HepG2 (cell line): ENCODE measurements at regions not wholly inside any gene's neighbourhood (a gene's known extent, or its start where the extent isn't known, plus 50 kb on each side); places are given as distances from the start of the nearest gene placed in this dataset.

ENCODE experiments used
- ARHGAP35 ChIP-seq: sonication (generic); formaldehyde crosslinking; IDR thresholded peaks from 2 replicates; pipeline ENCODE4 v1.9.0; 2022; ENCODE audit warnings: mild to moderate bottlenecking, inconsistent platforms, moderate library complexity, missing genetic modification reagents, borderline replicate concordance
- EZH2 ChIP-seq: conservative IDR thresholded peaks from 2 replicates; pipeline ENCODE4 v1.6.1; 2012; ENCODE audit warnings: mild to moderate bottlenecking, low read depth, low read length, moderate library complexity
- FOXP1 ChIP-seq, 2 experiments: fragments of 450-650 bp in 1 of 2; IDR thresholded peaks; 2 replicates each; pipeline ENCODE4 v1.6.1; 2017 to 2018; ENCODE audit warnings: antibody characterized with exemption in 1 of 2
- RARG ChIP-seq: sonication (generic); formaldehyde crosslinking; IDR thresholded peaks from 2 replicates; pipeline ENCODE4 v1.4.0; 2020; ENCODE audit warnings: low read depth, mild to moderate bottlenecking, missing genetic modification reagents
- YY1 ChIP-seq: IDR thresholded peaks from 2 replicates; pipeline ENCODE4 v1.6.1; 2011; ENCODE audit warnings: low read length, low read depth, moderate library complexity, mild to moderate bottlenecking; ENCODE audit not compliant: insufficient read depth, insufficient replicate concordance
- ZNF263 ChIP-seq: sonication (generic); formaldehyde crosslinking; IDR thresholded peaks from 2 replicates; pipeline ENCODE4 v1.4.0; 2020; ENCODE audit warnings: missing genetic modification reagents
- TF ChIP-seq, protein P1 (sequence below): sonication (generic); formaldehyde crosslinking; IDR thresholded peaks from 2 replicates; pipeline ENCODE4 v1.8.0; 2022; ENCODE audit warnings: missing genetic modification reagents, mild to moderate bottlenecking, inconsistent platforms, borderline replicate concordance

GRCh38 chr14:89637581-89637980, 220.5 kb upstream of the FOXN3 start:
- TF ChIP-seq ARHGAP35 (CRISPR knock-in tag) (no peak), RARG (CRISPR knock-in tag) (no peak), EZH2 (no peak), ZNF263 (no peak), FOXP1 (IDR thresholded peaks at IDR 0.05) (no peak), FOXP1 (CRISPR knock-in tag; IDR thresholded peaks at IDR 0.05) (no peak), YY1 (no peak)
- TF ChIP-seq, protein P1, sequence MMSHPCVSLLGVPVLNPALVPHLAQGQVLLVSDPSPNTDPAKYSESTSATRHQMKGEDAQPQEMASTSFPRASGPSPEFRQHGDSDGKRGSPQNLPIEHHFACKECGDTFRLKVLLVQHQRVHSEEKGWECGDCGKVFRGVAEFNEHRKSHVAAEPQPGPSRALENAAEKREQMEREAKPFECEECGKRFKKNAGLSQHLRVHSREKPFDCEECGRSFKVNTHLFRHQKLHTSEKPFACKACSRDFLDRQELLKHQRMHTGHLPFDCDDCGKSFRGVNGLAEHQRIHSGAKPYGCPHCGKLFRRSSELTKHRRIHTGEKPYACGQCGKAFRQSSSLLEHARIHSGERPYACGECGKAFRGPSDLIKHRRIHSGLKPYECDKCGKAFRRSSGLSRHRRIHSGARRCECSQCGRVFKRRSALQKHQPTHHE (CRISPR knock-in tag): no peak
